Fibroblast of lung (primary cell): ENCODE measurements at regions not wholly inside any gene's neighbourhood (a gene's known extent, or its start where the extent isn't known, plus 50 kb on each side); places are given as distances from the start of the nearest gene placed in this dataset.

Experiments used
- DNase-seq, 2 donors: peaks; one replicate each; pipeline versions ENCODE4 v3.0.0 to v3.0.0-alpha.2; 2010; ENCODE audit warnings: low read depth in 2 of 2
- H2AFZ ChIP-seq: 2 replicates; pipeline ENCODE4 v1.5.1; 2012; ENCODE audit warnings: low read length, control low read depth, inconsistent platforms
- H3K27ac ChIP-seq: 2 replicates; pipeline ENCODE4 v1.5.1; 2011; ENCODE audit warnings: low read length, control low read depth; ENCODE audit not compliant: insufficient read depth
- H3K27me3 ChIP-seq: 2 replicates; pipeline ENCODE4 v1.5.1; 2011; ENCODE audit warnings: mild to moderate bottlenecking, low read length; ENCODE audit not compliant: control insufficient read depth, insufficient read depth
- H3K36me3 ChIP-seq: 2 replicates; pipeline ENCODE4 v1.5.1; 2011; ENCODE audit warnings: low read length; ENCODE audit not compliant: control insufficient read depth, insufficient read depth
- H3K4me1 ChIP-seq: 2 replicates; pipeline ENCODE4 v1.5.1; 2011; ENCODE audit warnings: low read length; ENCODE audit not compliant: control insufficient read depth, insufficient read depth; ENCODE audit errors: extremely low read depth
- H3K4me2 ChIP-seq: 2 replicates; pipeline ENCODE4 v1.5.1; 2011; ENCODE audit warnings: low read length, control low read depth; ENCODE audit not compliant: insufficient read depth; ENCODE audit errors: extremely low read depth
- H3K4me3 ChIP-seq, 4 experiments: fragments of 200-600 bp in 1 of 4; sonication (generic) in 1 of 4; replicated peaks in 1 of 4; 2 replicates each; pipeline ENCODE4 v1.5.1; 2011 to 2016; ENCODE audit warnings: low read length in 4 of 4, low read depth in 3 of 4, mild to moderate bottlenecking in 3 of 4, control low read depth in 2 of 4, inconsistent platforms in 1 of 4, mixed read lengths in 1 of 4; ENCODE audit not compliant: insufficient read depth in 1 of 4; ENCODE audit errors: control extremely low read depth in 1 of 4
- H3K79me2 ChIP-seq: 2 replicates; pipeline ENCODE4 v1.5.1; 2012; ENCODE audit warnings: mild to moderate bottlenecking, low read length, inconsistent platforms; ENCODE audit not compliant: control insufficient read depth, insufficient read depth
- H3K9ac ChIP-seq: 2 replicates; pipeline ENCODE4 v1.5.1; 2011; ENCODE audit warnings: mild to moderate bottlenecking, low read length, control low read depth; ENCODE audit not compliant: insufficient read depth
- H3K9me3 ChIP-seq: 2 replicates; pipeline ENCODE4 v1.5.1; 2012; ENCODE audit warnings: low read depth, low read length; ENCODE audit not compliant: control insufficient read depth, insufficient read depth
- H4K20me1 ChIP-seq: 2 replicates; pipeline ENCODE4 v1.5.1; 2011; ENCODE audit warnings: low read length; ENCODE audit not compliant: control insufficient read depth, insufficient read depth; ENCODE audit errors: extremely low read depth
- EZH2 ChIP-seq: IDR thresholded peaks from 2 replicates; pipeline ENCODE4 v1.5.1; 2012; ENCODE audit warnings: low read length, control low read depth, mild to moderate bottlenecking; ENCODE audit errors: missing control alignments
- TF ChIP-seq, protein P1 (sequence below), 2 donors: IDR thresholded peaks in 1 of 2; conservative IDR thresholded peaks in 1 of 2; 1 replicate in 1 of 2; 2 replicates in 1 of 2; pipeline ENCODE4 v1.5.1; 2011 to 2012; ENCODE audit warnings: low read length in 2 of 2, control low read depth in 1 of 2, inconsistent platforms in 1 of 2, low read depth in 1 of 2, mild to moderate bottlenecking in 1 of 2

- no peaks in the 10 kb centered on the region for H3K4me1 ChIP-seq
- no peaks in the 10 kb centered on the region for H3K9me3 ChIP-seq
- H3K4me3 ChIP-seq: no peak overlapping the region
- H3K4me2 ChIP-seq: no peak overlapping the region
- no peaks in the 10 kb centered on the region for H3K36me3 ChIP-seq
- H3K9ac ChIP-seq: no peak overlapping the region
- DNase-seq: no peak
- no peaks in the 10 kb centered on the region for H3K27me3 ChIP-seq
- no peaks in the 10 kb centered on the region for H4K20me1 ChIP-seq
- H3K27ac ChIP-seq: no peak overlapping the region
- no peak overlapping the region for H2AFZ ChIP-seq
- TF ChIP-seq, protein P1, sequence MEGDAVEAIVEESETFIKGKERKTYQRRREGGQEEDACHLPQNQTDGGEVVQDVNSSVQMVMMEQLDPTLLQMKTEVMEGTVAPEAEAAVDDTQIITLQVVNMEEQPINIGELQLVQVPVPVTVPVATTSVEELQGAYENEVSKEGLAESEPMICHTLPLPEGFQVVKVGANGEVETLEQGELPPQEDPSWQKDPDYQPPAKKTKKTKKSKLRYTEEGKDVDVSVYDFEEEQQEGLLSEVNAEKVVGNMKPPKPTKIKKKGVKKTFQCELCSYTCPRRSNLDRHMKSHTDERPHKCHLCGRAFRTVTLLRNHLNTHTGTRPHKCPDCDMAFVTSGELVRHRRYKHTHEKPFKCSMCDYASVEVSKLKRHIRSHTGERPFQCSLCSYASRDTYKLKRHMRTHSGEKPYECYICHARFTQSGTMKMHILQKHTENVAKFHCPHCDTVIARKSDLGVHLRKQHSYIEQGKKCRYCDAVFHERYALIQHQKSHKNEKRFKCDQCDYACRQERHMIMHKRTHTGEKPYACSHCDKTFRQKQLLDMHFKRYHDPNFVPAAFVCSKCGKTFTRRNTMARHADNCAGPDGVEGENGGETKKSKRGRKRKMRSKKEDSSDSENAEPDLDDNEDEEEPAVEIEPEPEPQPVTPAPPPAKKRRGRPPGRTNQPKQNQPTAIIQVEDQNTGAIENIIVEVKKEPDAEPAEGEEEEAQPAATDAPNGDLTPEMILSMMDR (conservative IDR thresholded peaks at IDR 0.05 in 1 of 2, IDR thresholded peaks at IDR 0.05 in 1 of 2; ENCODE audit: low read depth in 1 of 2, low read length in 2 of 2): no peak
- no peak for TF ChIP-seq EZH2
- H3K79me2 ChIP-seq: no peaks in the 10 kb centered on the region
Measured at GRCh38 chr21:15659753-15660422, 69.9 kb upstream of the USP25 start.

GRCh38 chr21:15660423-15660804 lies 69.4 kb upstream of the USP25 start:
- H2AFZ ChIP-seq: no peak overlapping the region
- no peak overlapping the region for H3K27ac ChIP-seq
- DNase-seq: no peak
- H3K36me3 ChIP-seq: no peaks in the 10 kb centered on the region
- TF ChIP-seq, protein P1 (conservative IDR thresholded peaks at IDR 0.05 in 1 of 2, IDR thresholded peaks at IDR 0.05 in 1 of 2; ENCODE audit: low read depth in 1 of 2, low read length in 2 of 2): no peak
- TF ChIP-seq EZH2: no peak
- no peaks in the 10 kb centered on the region for H3K9me3 ChIP-seq
- H3K4me3 ChIP-seq: no peak overlapping the region
- no peaks in the 10 kb centered on the region for H4K20me1 ChIP-seq
- H3K4me1 ChIP-seq: no peaks in the 10 kb centered on the region
- no peak overlapping the region for H3K4me2 ChIP-seq
- H3K79me2 ChIP-seq: no peaks in the 10 kb centered on the region
- no peaks in the 10 kb centered on the region for H3K27me3 ChIP-seq
- H3K9ac ChIP-seq: no peak overlapping the region

DNA sequence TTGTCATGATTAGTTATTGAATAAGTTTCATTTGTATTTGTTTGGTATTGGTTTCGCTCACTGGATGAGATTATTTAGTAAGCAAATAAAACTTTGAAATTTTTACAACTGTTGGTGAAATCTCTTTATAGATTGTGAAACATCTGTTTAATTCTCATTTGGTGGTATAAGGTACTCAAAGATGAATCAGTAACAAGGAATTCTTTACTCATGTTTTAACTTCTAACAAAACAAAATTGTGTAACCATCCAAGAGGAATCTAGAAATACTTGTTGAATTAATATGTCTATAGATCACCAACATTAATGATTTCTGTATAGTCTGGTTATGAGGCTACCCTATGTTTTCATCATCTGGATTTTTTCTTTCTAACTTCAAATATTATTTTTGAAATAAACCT lies 62.8 kb upstream of the USP25 start:
- no peaks in the 10 kb centered on the region for H3K36me3 ChIP-seq
- no peak overlapping the region for H3K4me3 ChIP-seq
- no peaks in the 10 kb centered on the region for H3K9me3 ChIP-seq
- peaks cover 2% of the 10 kb centered on the region for H3K4me1 ChIP-seq
- TF ChIP-seq, protein P1 (conservative IDR thresholded peaks at IDR 0.05 in 1 of 2, IDR thresholded peaks at IDR 0.05 in 1 of 2; ENCODE audit: low read depth in 1 of 2, low read length in 2 of 2): no peak
- TF ChIP-seq EZH2: no peak
- no peak overlapping the region for H3K27ac ChIP-seq
- H3K4me2 ChIP-seq: no peak overlapping the region
- no peak overlapping the region for H3K9ac ChIP-seq
- no peaks in the 10 kb centered on the region for H3K27me3 ChIP-seq
- peak; percentile 65 to 66 for DNase-seq
- no peak overlapping the region for H2AFZ ChIP-seq
- no peaks in the 10 kb centered on the region for H4K20me1 ChIP-seq
- no peaks in the 10 kb centered on the region for H3K79me2 ChIP-seq
